Stimulated activated CD8-positive, alpha-beta memory T cell treated with anti-CD3 and anti-CD28 coated beads, Interleukin-4, amount 100 ng/mL, for 4 hours (primary cell): ENCODE measurements at regions not wholly inside any gene's neighbourhood (a gene's known extent, or its start where the extent isn't known, plus 50 kb on each side); places are given as distances from the start of the nearest gene placed in this dataset.
"Not testable (repeated sequence)": the region's sequence is repeated elsewhere in the genome, so short reads cannot be mapped to it uniquely, and the experiment has no call there.

Experiments
- DNase-seq, 2 donors: peaks; one replicate each; pipeline ENCODE4 v3.0.0-alpha.2; 2020; ENCODE audit warnings: low read depth in 2 of 2, low spot score in 1 of 2

GRCh38 chr2:13806539-13806938, 826.0 kb upstream of the LRATD1 start:
- DNase-seq = no peak

GRCh38 chr2:13813236-13813635, 819.3 kb upstream of the LRATD1 start:
- DNase-seq = no peak

DNA sequence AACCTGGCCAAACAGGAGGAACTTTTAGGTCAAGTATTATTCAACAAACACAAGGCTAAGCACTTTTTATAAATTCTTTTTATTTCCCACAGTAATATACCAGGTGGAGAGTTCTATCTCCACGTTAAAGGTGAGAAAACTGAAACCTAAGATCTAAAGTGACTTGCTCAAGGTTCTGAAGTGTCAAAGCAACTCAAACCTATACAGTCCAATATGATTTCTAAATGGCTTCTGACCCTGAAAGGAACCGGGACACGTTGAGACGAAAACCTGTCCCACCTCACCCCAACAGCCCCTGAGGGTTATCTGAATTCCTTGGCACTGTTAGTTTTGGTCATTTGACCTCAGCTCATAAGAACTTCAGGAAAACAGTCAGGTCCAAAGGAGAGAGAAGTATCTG, 814.5 kb upstream of the LRATD1 start:
- no peak for DNase-seq

DNA sequence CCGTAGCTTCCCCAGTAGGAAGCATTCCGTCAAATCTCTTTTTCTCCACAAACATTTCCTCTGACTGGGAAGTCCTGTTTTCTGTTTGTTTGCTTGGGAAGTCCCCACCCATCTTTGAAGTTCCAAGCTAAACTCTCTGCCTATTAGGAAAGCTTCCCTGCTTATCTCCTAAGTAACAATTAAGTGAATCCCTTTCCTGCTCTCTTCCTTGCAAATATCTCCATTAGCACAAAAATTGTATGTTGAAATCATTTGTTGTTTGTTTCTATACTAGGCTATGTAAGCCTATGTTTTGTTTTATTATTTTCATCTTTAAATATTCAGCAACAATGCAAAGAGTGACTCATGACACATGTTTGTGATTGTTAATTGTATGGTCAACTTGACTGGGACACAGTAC, 812.6 kb upstream of the LRATD1 start:
- DNase-seq = no peak

DNA sequence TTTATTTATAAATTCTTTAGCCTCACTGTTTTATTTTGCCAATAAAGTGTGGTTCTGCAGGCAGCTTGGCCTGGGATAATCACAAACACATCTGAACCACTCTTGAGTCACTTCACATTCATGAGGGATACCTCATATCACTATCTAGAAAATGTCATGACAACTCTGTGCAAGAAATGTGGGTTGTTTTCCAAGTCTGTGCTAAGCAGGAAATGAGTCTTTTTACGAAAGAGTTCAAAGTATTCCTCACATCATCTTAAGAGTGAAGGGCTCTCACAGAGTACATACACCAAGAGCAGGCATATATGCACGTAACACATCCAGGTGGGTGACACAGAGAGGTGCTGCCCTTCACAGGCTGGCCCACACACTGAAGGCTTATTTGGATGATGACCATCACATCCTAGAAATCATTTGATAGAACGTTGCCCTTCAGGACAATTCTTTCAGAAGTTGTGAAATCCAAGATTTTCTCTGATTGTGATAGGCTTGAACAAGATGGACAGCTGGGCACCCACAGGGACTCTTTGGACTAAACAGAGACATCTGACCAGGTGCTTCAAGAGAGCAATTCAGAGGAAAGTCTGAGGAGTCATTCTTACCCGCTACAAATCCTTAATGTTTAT, 811.1 kb upstream of the LRATD1 start:
- DNase-seq = no peak

DNA sequence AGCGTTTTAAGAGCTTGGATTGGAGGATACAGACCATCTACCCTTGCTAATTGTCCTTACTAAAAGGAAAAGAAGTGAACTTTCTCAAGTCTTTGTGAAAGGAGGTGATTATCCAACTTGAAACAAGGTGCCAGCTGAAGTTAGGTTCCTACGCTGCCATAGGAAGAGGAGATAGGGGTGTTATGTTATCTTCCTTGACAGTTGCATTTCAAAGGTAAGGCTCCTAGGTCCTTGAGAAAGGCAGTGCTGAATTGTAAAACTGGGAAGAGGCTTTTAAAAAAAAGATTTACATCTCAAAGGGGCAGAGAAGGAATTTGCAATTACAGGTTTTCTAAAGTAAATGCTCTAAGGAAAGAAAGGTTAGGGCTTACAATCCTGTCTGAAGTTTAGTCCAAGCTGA, 810.2 kb upstream of the LRATD1 start:
- DNase-seq = no peak

GRCh38 chr2:13826314-13826853, 806.1 kb upstream of the LRATD1 start:
- no peak for DNase-seq

DNA sequence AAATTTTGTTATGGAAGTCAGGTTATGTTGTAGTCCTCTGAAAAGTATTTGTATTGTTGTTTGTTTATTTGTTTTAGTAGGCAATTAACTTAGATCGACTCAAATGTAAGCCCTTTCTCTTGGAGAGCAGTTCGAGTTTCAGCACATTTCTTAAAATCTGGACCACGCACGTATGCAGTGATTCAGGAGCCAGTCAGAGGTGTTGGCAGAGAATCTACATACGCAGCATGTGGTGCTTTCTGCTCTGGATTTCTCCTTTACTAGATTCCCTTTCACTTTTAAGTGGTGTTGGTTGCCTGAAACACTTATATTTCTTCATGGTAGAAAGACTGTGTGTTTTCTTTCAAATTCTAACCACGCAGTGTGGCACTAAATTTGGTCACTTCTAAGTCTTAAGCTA, 773.9 kb upstream of the LRATD1 start:
- no peak for DNase-seq

DNA sequence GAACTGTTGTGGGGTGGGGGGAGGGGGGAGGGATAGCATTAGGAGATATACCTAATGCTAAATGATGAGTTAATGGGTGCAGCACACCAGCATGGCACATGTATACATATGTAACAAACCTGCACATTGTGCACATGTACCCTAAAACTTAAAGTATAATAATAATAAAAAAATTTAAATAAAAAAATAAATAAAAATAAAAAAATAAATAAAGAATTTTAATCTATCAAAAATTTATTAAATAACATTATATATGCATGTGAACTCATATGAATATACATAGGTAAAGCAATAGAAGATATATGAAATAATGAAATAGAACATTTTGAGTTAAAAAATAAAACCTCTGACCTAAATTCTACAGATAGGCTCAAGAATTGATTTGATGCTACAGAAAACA, 764.2 kb upstream of the LRATD1 start:
- not testable (repeated sequence) for DNase-seq

DNA sequence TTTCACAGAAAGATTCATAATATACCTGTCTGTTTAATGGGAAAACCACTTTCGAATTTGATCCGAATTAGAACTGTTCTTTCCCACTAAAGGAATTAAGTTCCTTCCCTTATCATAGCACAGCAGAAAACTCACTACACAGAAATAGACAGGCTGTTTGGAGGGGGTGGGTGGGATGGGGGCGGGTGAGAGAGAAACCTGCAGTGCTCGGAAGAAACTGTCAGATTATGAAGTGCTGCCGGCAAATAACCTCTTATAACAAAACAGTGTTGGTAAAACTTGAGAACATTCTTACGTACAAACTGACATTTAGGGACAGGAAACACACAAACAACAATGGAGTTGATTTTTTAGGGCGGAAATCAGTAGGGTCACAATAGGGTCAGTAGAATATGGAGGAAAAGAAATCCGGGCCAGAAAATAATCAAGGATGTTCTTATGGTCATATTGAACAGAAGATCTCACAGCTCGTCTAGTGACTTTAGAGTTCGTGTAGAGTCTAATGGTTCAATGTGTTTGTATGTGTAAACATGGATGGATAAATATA, 756.0 kb upstream of the LRATD1 start:
- DNase-seq = no peak

DNA sequence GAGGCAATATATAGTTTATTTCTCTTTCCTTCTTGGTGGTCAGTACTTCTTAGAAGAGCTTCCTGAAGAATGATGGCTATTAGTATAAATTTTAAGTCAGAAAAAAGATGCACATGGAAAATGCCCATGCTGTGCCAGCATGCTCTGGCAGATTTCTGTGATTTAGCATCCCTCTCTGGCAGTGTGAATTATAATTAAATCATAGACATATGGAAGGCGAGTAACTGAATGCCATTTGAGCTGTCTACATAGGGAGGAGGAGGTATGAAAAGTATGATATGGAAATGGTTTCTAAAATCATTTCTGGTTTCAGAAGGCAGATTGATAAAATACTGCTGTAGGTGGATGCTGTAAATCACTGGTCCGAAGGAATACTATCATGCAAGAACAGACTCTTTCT, 754.9 kb upstream of the LRATD1 start:
- no peak for DNase-seq

GRCh38 chr2:13884291-13884976, 748.1 kb upstream of the LRATD1 start:
- DNase-seq = no peak

DNA sequence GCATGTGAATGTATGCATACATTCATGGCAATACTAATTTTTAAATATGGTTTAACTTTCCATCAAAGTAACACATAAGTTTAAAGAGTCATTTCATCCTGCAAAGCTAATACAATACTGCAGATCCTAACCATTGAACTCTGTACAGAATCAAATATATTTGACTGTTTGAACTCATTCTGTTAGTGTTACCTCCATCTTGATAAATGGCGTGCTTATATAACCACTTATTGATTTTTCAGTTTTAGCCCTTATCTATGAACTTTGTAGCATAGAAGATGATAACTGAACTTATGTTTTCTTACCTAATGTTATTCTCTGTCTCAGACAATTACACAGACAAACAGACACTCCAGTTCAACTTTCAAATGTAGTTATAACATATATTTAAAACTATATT, 731.0 kb upstream of the LRATD1 start:
- no peak for DNase-seq

GRCh38 chr2:13905831-13906230, 726.7 kb upstream of the LRATD1 start:
- DNase-seq = no peak

DNA sequence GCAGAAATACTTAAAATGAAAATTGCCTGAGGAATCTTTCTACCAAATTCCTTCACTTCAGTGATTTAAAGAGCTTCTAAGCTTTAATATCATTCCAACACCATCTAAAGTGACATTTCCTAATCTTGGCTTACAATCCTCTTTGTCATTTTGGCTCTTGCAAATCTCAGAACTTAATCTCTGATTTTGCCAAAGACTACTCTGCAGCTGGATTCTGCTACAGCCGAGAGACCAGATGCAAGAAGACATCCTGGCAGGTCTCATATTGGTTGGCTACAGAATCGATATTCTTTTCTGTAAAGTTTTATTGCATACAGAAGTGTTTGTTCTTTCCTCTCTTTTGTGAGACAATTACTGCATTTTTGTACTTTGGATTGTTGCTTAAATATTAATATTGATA, 716.5 kb upstream of the LRATD1 start:
- DNase-seq = no peak

- no peak for DNase-seq
Measured at GRCh38 chr2:13917958-13918357, 714.6 kb upstream of the LRATD1 start.

DNA sequence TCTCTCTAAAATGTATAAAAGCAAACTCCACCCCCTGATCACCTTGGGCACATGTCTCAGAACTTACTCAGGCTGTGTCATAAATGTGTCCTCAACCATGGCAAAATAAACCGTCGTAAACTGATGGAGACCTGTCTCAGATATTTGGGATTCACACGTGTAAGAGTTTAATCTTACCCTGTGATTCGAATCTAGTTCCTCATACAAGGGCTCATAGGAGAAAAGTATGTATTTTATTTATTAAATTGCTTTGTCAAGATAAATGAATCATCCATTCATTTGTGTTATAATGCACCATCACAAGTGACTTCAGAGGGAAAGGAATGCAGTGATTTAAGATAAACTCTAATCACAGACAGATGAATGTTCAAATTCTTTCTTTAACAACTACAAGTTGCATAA, 712.5 kb upstream of the LRATD1 start:
- DNase-seq = no peak

DNA sequence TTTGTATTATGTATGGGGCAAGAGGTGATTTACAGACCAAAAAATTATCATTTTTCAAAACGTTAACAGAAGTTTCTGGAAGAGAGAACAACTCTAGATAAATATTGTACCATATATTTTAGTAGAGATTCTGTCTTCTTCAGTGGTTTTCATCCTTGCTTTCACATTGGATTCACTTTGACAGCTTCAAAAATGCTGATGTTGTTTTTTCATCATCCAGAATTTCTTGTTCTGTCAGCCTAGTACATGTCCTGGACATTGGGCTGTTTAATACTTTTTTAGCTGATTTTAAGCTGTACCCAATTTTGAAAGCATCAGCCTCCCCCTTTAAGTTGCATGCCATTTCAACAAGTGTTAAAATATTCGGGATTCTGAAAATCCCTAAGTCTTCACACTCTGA, 711.3 kb upstream of the LRATD1 start:
- DNase-seq = no peak

GRCh38 chr2:13923823-13924222, 708.7 kb upstream of the LRATD1 start:
- DNase-seq = no peak

DNA sequence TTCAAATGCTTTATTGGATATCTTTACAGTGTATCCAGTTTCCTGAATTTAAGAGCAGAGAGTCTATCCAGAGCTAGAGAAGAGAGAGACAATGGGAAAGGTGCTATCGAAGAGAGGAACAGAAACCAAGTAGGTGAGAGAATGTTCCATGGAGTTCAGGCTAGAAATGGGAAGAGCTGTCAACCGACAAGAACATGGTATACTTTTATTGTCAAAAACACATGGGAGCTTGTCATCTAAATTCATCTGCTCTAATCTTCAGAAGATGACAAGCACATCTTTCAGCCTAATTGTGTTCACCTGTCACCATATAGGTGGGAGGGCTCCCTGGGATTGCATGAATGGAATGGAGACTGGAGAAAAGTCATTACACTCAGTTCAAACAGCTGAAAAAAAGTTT, 690.4 kb upstream of the LRATD1 start:
- no peak for DNase-seq

GRCh38 chr2:13950761-13951160, 681.8 kb upstream of the LRATD1 start:
- DNase-seq = no peak

DNA sequence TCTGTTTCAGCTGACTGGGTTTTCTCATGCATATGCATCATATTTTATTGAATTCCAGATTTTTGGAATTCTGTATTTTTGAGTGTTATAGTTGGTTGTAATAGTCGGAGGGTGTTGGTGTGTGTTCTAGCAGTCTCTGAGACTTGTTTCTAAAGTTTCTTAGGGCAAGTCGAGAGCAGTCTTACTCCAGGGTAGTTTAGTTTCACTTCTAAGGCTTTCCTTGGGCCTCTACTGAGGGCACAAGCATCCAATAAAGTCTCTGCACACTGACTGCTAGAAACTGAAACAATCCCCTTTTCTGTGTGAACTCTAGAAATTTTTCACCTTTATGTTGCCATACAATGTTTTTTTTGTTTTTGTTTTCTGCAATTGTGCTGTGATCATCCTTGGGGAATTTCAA, 663.7 kb upstream of the LRATD1 start:
- DNase-seq = no peak
